Keratinocyte (primary cell): ENCODE measurements at regions not wholly inside any gene's neighbourhood (a gene's known extent, or its start where the extent isn't known, plus 50 kb on each side); places are given as distances from the start of the nearest gene placed in this dataset.

Experiments used
- CTCF ChIP-seq, 3 experiments: IDR thresholded peaks in 1 of 3; conservative IDR thresholded peaks in 1 of 3; optimal IDR thresholded peaks in 1 of 3; 2 replicates in 2 of 3; 3 replicates in 1 of 3; pipeline versions ENCODE3 to v1.5.1; 2011; ENCODE audit warnings: low read length in 3 of 3, mild to moderate bottlenecking in 3 of 3, moderate library complexity in 2 of 3, control low read depth in 1 of 3, inconsistent platforms in 1 of 3; ENCODE audit not compliant: insufficient read depth in 2 of 3; ENCODE audit errors: extremely low read depth in 1 of 3
- EZH2 ChIP-seq: IDR thresholded peaks from one replicate; pipeline ENCODE4 v1.6.1; 2012; ENCODE audit warnings: inconsistent platforms, mild to moderate bottlenecking, low read length, moderate library complexity

DNA sequence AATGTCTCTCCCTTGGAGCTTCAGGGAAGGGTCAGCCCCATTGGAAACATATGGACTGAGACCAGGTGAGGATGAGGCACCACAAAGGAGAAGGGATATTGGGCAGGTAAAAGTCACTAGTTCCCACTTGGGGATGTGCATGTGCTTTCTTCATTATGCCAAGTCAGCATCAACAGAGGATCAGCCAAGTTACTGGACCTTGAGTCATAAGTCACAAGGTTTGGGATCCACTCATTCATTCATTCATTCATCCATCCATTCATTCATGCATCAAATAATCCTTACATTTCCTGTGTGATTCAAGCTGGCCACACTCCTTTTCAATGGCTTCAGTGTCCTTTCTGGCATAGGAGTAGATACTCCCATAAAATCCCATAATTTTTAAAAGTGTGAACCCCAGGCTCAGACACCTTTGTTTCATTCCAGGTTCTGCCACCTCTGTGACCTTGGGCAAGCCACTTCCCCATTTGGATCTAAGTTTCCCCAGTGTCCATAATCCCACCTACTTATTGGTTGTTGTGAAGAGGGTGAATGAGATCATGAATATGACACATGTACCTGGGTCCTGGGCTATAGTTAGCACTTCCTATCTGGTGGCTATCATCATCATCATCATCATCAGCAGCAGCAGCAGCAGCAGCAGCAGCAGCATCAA is 162.1 kb upstream of the LHX5 start:
- TF ChIP-seq EZH2 (no peak), CTCF (optimal IDR thresholded peaks at IDR 0.05 in 1 of 3, IDR thresholded peaks at IDR 0.05 in 1 of 3, conservative IDR thresholded peaks at IDR 0.05 in 1 of 3; ENCODE audit: extremely low read depth in 1 of 3, insufficient read depth in 2 of 3, low read length in 3 of 3) (no peak)
